ENCODE measurements at regions not wholly inside any gene's neighbourhood (a gene's known extent, or its start where the extent isn't known, plus 50 kb on each side); places are given as distances from the start of the nearest gene placed in this dataset.
"Not testable (repeated sequence)": the region's sequence is repeated elsewhere in the genome, so short reads cannot be mapped to it uniquely, and the experiment has no call there.

- 80 to 85% methylated on average over 8 of the region's 8 CpGs for WGBS, 2 donors
- H3K9me3 ChIP-seq = peaks cover 0 to 26% (median 0%) of the 10 kb centered on the region in 11 donors
- no peaks in the 10 kb centered on the region for H3K4me1 ChIP-seq
- TF ChIP-seq, protein P1, sequence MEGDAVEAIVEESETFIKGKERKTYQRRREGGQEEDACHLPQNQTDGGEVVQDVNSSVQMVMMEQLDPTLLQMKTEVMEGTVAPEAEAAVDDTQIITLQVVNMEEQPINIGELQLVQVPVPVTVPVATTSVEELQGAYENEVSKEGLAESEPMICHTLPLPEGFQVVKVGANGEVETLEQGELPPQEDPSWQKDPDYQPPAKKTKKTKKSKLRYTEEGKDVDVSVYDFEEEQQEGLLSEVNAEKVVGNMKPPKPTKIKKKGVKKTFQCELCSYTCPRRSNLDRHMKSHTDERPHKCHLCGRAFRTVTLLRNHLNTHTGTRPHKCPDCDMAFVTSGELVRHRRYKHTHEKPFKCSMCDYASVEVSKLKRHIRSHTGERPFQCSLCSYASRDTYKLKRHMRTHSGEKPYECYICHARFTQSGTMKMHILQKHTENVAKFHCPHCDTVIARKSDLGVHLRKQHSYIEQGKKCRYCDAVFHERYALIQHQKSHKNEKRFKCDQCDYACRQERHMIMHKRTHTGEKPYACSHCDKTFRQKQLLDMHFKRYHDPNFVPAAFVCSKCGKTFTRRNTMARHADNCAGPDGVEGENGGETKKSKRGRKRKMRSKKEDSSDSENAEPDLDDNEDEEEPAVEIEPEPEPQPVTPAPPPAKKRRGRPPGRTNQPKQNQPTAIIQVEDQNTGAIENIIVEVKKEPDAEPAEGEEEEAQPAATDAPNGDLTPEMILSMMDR (IDR thresholded peaks at IDR 0.05) = no peak
- H3K27ac ChIP-seq = no peak overlapping the region
- no peak overlapping the region for H3K4me3 ChIP-seq
- DNase-seq = no peak
- no peak for ATAC-seq
- no peaks in the 10 kb centered on the region for H3K27me3 ChIP-seq
- H3K36me3 ChIP-seq = no peaks in the 10 kb centered on the region
- intact Hi-C loops (cut with DNase I) = no loop called here
Measured at GRCh38 chr4:43587758-43588157, 695.2 kb downstream of the GRXCR1 start.

DNA sequence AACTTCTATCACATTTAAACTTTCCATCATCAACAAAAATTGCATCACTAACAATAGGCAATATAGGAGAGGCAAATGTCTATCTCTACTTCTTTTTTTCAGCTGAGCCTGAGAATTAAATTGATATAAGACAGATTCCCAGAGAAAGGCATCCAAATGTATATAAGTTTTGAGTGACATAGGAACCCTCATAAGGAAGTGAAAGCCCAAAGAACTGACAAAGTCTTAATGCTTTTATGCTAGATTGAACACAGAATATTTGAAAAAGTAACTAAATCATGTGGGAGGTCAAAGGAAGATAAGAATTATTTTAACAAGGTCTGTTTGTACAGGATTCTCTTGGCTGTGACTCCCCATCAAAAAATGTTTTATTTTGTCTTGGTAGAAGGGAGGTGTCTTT, 714.9 kb downstream of the GRXCR1 start:
- TF ChIP-seq, protein P1 (IDR thresholded peaks at IDR 0.05) = no peak
- Histone ChIP-seq H3K27me3 (no peaks in the 10 kb centered on the region), H3K4me1 (no peaks in the 10 kb centered on the region), H3K9me3 (peaks cover 0 to 5% (median 0%) of the 10 kb centered on the region in 11 donors), H3K27ac (no peak overlapping the region), H3K4me3 (no peak overlapping the region), H3K36me3 (no peaks in the 10 kb centered on the region)
- ATAC-seq (no peak), DNase-seq (no peak)
- intact Hi-C loops (cut with DNase I) = no loop called here

- ATAC-seq (no peak), DNase-seq (no peak)
- no peaks in the 10 kb centered on the region for H3K36me3 ChIP-seq
- H3K4me3 ChIP-seq = no peak overlapping the region
- intact Hi-C loops (cut with DNase I) = no loop called here
- 60 to 68% methylated on average over 4 of the region's 4 CpGs for WGBS, 2 donors
- H3K27me3 ChIP-seq = no peaks in the 10 kb centered on the region
- H3K9me3 ChIP-seq = peaks cover 0 to 5% (median 0%) of the 10 kb centered on the region in 11 donors
- H3K27ac ChIP-seq = no peak overlapping the region
- no peaks in the 10 kb centered on the region for H3K4me1 ChIP-seq
- TF ChIP-seq, protein P1 (IDR thresholded peaks at IDR 0.05) = no peak
Measured at GRCh38 chr4:43607827-43608461, 715.4 kb downstream of the GRXCR1 start.

GRCh38 chr4:43619219-43619618, 726.7 kb downstream of the GRXCR1 start:
- TF ChIP-seq, protein P1 (IDR thresholded peaks at IDR 0.05) = no peak

DNA sequence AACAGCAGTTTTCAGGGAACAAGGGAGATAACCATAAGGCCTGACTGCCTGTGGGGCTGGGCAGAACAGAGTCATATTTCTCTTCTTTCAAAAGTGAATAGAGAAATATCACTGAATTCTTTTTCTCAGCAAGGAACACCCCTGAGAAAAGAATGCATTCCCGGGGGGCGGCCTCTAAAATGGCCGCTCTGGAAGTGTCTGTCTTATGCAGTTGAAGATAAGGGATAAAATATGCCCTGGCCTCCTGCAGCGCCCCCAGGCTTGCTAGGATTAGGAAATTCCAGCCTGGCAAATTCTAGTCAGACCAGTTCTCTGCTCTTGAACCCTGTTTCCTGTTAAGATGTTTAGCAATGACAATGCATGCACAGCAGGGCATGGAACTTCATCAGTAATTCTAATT, 745.4 kb downstream of the GRXCR1 start:
- DNase-seq; H3K27ac ChIP-seq; H3K4me3 ChIP-seq; H3K27me3 ChIP-seq; intact Hi-C loops (cut with DNase I); H3K36me3 ChIP-seq; H3K4me1 ChIP-seq; ATAC-seq: not testable (repeated sequence)
- peaks cover 0 to 34% (median 12%) of the 10 kb centered on the region in 11 donors for H3K9me3 ChIP-seq
- 89 to 90% methylated on average over 4 of the region's 4 CpGs for WGBS, 2 donors

More at GRCh38 chr4:43619219-43619618, 726.7 kb downstream of the GRXCR1 start:
- Histone ChIP-seq H3K9me3 (peaks cover 0 to 16% (median 0%) of the 10 kb centered on the region in 11 donors), H3K36me3 (no peaks in the 10 kb centered on the region), H3K27ac (no peak overlapping the region), H3K4me1 (no peaks in the 10 kb centered on the region), H3K4me3 (no peak overlapping the region), H3K27me3 (no peaks in the 10 kb centered on the region)
- intact Hi-C loops (cut with DNase I) = no loop called here
- DNase-seq = no peak
- ATAC-seq = no peak
